SK-N-SH (cell line): ENCODE measurements at regions not wholly inside any gene's neighbourhood (a gene's known extent, or its start where the extent isn't known, plus 50 kb on each side); places are given as distances from the start of the nearest gene placed in this dataset.

Experiments used
- EZH2phosphoT487 ChIP-seq: fragments of 200-600 bp; sonication (generic); IDR thresholded peaks from 2 replicates; pipeline ENCODE4 v1.6.1; 2017; ENCODE audit warnings: low read depth, mixed run types, mild to moderate bottlenecking, antibody characterized with exemption, moderate library complexity, borderline replicate concordance
- POLR2AphosphoS5 ChIP-seq: IDR thresholded peaks from 2 replicates; pipeline ENCODE4 v1.6.1; 2012; ENCODE audit warnings: low read depth, low read length
- RFX5 ChIP-seq: IDR thresholded peaks from 2 replicates; pipeline ENCODE4 v1.6.1; 2012; ENCODE audit warnings: mild to moderate bottlenecking, improper control_type of control experiment, low read length
- TF ChIP-seq, protein P1 (sequence below): fragments of 200-600 bp; sonication (generic); IDR thresholded peaks from 2 replicates; pipeline ENCODE4 v1.6.1; 2017; ENCODE audit warnings: antibody characterized with exemption, mild to moderate bottlenecking, moderate library complexity
- TF ChIP-seq, protein P2 (sequence below): IDR thresholded peaks from 2 replicates; pipeline ENCODE4 v1.6.1; 2012; ENCODE audit warnings: mild to moderate bottlenecking, low read depth, low read length, moderate library complexity
- TF ChIP-seq, protein P3 (sequence below): IDR thresholded peaks from 2 replicates; pipeline ENCODE4 v1.4.0; 2012; ENCODE audit warnings: low read depth

GRCh38 chr6:33886673-33887144 is 82.9 kb upstream of the MLN start:
- TF ChIP-seq, protein P1, sequence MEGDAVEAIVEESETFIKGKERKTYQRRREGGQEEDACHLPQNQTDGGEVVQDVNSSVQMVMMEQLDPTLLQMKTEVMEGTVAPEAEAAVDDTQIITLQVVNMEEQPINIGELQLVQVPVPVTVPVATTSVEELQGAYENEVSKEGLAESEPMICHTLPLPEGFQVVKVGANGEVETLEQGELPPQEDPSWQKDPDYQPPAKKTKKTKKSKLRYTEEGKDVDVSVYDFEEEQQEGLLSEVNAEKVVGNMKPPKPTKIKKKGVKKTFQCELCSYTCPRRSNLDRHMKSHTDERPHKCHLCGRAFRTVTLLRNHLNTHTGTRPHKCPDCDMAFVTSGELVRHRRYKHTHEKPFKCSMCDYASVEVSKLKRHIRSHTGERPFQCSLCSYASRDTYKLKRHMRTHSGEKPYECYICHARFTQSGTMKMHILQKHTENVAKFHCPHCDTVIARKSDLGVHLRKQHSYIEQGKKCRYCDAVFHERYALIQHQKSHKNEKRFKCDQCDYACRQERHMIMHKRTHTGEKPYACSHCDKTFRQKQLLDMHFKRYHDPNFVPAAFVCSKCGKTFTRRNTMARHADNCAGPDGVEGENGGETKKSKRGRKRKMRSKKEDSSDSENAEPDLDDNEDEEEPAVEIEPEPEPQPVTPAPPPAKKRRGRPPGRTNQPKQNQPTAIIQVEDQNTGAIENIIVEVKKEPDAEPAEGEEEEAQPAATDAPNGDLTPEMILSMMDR, result no peak
- TF ChIP-seq POLR2AphosphoS5 (peak; percentile 66; the same call in 1 of the 2 replicates), EZH2phosphoT487 (no peak), RFX5 (no peak)
- TF ChIP-seq, protein P2, sequence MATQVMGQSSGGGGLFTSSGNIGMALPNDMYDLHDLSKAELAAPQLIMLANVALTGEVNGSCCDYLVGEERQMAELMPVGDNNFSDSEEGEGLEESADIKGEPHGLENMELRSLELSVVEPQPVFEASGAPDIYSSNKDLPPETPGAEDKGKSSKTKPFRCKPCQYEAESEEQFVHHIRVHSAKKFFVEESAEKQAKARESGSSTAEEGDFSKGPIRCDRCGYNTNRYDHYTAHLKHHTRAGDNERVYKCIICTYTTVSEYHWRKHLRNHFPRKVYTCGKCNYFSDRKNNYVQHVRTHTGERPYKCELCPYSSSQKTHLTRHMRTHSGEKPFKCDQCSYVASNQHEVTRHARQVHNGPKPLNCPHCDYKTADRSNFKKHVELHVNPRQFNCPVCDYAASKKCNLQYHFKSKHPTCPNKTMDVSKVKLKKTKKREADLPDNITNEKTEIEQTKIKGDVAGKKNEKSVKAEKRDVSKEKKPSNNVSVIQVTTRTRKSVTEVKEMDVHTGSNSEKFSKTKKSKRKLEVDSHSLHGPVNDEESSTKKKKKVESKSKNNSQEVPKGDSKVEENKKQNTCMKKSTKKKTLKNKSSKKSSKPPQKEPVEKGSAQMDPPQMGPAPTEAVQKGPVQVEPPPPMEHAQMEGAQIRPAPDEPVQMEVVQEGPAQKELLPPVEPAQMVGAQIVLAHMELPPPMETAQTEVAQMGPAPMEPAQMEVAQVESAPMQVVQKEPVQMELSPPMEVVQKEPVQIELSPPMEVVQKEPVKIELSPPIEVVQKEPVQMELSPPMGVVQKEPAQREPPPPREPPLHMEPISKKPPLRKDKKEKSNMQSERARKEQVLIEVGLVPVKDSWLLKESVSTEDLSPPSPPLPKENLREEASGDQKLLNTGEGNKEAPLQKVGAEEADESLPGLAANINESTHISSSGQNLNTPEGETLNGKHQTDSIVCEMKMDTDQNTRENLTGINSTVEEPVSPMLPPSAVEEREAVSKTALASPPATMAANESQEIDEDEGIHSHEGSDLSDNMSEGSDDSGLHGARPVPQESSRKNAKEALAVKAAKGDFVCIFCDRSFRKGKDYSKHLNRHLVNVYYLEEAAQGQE, result no peak
- TF ChIP-seq, protein P3, sequence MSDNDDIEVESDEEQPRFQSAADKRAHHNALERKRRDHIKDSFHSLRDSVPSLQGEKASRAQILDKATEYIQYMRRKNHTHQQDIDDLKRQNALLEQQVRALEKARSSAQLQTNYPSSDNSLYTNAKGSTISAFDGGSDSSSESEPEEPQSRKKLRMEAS, result peak; percentile 38; the same call in 1 of the 2 replicates
